SJSA1 (cell line): ENCODE measurements at regions not wholly inside any gene's neighbourhood (a gene's known extent, or its start where the extent isn't known, plus 50 kb on each side); places are given as distances from the start of the nearest gene placed in this dataset.
"Not testable (repeated sequence)": the region's sequence is repeated elsewhere in the genome, so short reads cannot be mapped to it uniquely, and the experiment has no call there.

Source experiments
- DNase-seq, 2 experiments: peaks; one replicate each; pipeline ENCODE4 v3.0.0-alpha.2; 2015 to 2020; ENCODE audit warnings: low spot score in 2 of 2, low read depth in 1 of 2
- H3K27ac ChIP-seq: fragments of 250-450 bp; sonication (Bioruptor Pico); 2 replicates; pipeline ENCODE4 v1.5.1; 2020; ENCODE audit warnings: mild to moderate bottlenecking, moderate library complexity
- H3K27me3 ChIP-seq: fragments of 250-450 bp; sonication (Bioruptor Pico); replicated peaks from 2 replicates; pipeline ENCODE4 v1.5.1; 2020; ENCODE audit warnings: mild to moderate bottlenecking, moderate library complexity
- H3K36me3 ChIP-seq: fragments of 250-450 bp; sonication (Bioruptor Pico); 2 replicates; pipeline ENCODE4 v1.5.1; 2020; ENCODE audit warnings: mild to moderate bottlenecking
- H3K4me1 ChIP-seq: fragments of 250-450 bp; sonication (Bioruptor Pico); replicated peaks from 2 replicates; pipeline ENCODE4 v1.6.1; 2021; ENCODE audit warnings: mild to moderate bottlenecking
- H3K4me3 ChIP-seq: fragments of 250-450 bp; sonication (Bioruptor Pico); 2 replicates; pipeline ENCODE4 v1.5.1; 2020; ENCODE audit warnings: mild to moderate bottlenecking
- H3K9me3 ChIP-seq: fragments of 250-450 bp; sonication (Bioruptor Pico); replicated peaks from 2 replicates; pipeline ENCODE4 v1.5.1; 2020; ENCODE audit warnings: mild to moderate bottlenecking

DNA sequence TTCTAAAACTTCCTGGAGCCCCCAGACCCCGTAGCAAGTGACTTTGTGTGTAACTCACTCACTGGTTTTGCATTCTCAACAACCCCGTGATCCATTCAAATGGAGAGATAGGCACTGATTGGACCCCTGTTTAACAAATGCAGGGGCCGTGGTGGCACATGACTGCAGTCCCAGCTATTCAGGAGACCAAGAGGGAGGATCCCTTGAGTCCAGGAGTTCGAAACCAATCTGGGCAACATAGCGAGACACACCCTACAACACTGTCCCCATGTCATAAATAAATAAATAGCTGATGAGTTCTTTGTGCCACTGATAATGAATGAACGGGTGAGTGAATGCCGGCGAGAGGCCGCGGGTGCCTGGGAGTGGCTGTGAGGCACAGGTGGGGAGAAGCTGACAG lies 59.4 kb upstream of the PAX7 start:
- Histone ChIP-seq H3K9me3 (no peaks in the 10 kb centered on the region), H3K4me3 (no peak overlapping the region), H3K4me1 (no peaks in the 10 kb centered on the region), H3K36me3 (no peaks in the 10 kb centered on the region), H3K27me3 (peaks cover 38% of the 10 kb centered on the region), H3K27ac (no peak overlapping the region)
- no peak for DNase-seq

DNA sequence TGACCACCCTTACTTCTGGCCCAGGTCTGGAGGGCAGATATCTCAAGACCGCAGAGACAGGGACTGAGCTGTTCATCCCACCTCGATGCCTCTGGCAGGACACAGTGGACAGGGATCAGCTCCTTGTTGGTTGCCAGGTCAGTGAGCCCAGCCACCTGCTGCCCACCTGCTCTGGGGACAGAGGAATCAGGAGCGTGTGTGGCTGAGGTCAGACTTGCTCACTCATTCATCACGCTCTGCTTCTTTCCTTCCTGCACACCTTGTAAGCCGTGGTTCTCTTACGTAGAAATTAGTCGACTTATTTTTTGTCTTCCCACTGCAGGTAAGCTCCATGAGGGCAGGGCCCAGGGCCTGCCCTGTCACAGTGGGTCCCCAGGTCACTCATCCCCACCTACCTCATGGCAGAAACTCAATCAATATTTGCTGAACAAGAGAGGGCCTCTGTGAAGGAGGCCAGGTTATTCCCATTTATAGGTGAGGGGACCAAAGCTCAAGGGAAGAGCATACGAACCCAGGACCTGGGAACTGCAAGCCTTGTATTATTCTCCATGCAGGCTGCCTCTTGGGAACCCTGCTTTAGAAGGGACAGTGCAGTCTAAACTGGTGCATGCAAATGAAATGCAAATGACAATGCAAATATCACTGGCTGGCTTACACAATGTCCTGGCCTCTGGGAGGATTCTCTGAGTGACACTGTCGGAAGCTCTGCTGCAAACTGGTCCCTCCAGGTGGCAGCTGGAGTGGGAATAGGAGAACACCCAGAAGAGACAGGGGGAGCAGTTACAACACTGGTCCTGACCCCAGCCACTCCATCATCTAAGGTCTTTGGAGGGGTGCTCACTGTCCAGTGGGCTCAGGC lies 58.4 kb upstream of the PAX7 start:
- Histone ChIP-seq H3K4me3 (no peak overlapping the region), H3K36me3 (no peaks in the 10 kb centered on the region), H3K9me3 (no peaks in the 10 kb centered on the region), H3K27ac (no peak overlapping the region), H3K27me3 (peaks cover 38% of the 10 kb centered on the region), H3K4me1 (no peaks in the 10 kb centered on the region)
- no peak for DNase-seq

DNA sequence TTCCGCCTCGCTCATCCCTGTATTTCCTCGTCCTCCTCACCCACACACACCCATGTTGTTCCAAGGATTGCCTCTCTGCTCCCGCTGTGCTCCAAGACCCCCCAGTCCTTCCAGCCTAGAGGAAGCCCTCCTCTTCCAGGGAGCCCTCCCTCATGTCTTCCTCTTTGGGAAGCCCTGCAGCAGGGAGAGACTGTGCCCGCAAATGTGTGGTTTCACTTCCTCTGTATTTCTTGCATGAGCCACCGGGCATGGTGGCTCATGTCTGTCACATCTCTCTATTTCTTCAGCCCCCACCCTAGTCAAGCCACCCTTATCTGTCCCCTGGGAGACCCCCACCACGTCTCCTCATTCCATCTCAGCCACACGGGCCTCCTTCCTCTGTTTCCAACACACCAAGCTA lies 57.5 kb upstream of the PAX7 start:
- DNase-seq = no peak
- H3K36me3 ChIP-seq = no peaks in the 10 kb centered on the region
- no peak overlapping the region for H3K4me3 ChIP-seq
- H3K27ac ChIP-seq = no peak overlapping the region
- peaks cover 42% of the 10 kb centered on the region for H3K27me3 ChIP-seq
- no peaks in the 10 kb centered on the region for H3K9me3 ChIP-seq
- H3K4me1 ChIP-seq = no peaks in the 10 kb centered on the region

DNA sequence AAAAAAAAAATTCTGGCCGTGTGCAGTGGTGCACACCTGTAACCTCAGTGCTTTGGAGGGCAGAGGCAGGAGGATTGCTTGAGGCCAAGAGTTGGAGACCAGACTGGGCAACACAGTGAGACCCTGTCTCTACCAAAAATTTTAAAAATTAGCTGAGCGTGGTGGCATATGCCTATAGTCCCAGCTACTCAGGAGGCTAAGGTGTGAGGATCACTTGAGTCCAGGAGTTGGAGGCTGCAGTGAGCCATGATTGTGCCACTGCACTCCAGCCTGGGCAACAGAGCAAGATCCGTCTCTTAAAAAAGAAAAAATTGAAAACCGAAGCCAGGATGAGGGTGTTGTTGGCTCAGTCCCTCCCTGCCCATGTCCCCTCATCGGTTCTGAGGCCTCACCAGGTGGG lies 55.9 kb upstream of the PAX7 start:
- H3K4me3 ChIP-seq = no peak overlapping the region
- H3K27me3 ChIP-seq = peaks cover 31% of the 10 kb centered on the region
- no peaks in the 10 kb centered on the region for H3K36me3 ChIP-seq
- H3K4me1 ChIP-seq = no peaks in the 10 kb centered on the region
- no peak overlapping the region for H3K27ac ChIP-seq
- no peak for DNase-seq
- H3K9me3 ChIP-seq = no peaks in the 10 kb centered on the region

DNA sequence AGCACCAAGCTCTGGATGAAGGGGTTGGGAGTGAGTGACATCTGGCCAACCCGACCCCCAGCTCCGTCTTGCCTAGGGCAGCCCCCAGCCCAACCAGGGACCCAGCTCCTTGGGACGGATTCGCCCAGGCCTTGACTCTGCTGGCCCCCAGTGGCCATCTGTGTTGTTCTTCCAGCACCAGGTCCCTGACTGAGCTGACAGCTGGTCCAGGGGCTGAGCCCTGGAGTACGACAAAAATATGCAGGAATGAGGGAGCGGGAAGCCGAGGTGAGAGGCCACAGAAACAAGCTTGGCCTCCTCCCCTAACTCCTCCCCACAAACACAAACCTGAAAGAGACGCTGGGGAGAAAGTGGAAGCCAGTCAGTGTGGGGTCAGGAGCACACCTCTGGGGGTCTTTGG lies 55.0 kb upstream of the PAX7 start:
- H3K4me1 ChIP-seq = no peaks in the 10 kb centered on the region
- DNase-seq = no peak
- peaks cover 25% of the 10 kb centered on the region for H3K27me3 ChIP-seq
- H3K4me3 ChIP-seq = no peak overlapping the region
- H3K36me3 ChIP-seq = no peaks in the 10 kb centered on the region
- no peak overlapping the region for H3K27ac ChIP-seq
- no peaks in the 10 kb centered on the region for H3K9me3 ChIP-seq

DNA sequence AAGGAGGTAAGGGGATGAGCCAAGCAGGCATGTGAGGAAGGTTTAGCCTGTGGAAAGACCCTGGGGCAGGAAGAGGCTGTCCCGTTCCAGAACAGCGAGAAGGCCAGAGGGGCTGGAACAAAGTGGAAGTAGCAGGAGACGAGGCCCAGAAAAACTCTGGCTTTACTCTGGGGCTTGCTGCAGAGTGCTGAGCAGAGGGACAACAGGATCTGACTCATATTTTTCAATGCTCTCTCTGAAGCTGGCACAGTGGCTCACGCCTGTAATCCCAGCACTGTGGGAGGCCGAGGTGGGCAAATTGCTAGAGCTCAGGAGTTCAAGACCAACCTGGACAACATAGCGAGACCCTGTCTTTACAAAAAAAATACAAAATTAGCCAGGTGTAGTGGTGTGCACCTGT lies 52.4 kb upstream of the PAX7 start:
- H3K4me1 ChIP-seq = no peaks in the 10 kb centered on the region
- H3K27me3 ChIP-seq = peaks cover 25% of the 10 kb centered on the region
- no peaks in the 10 kb centered on the region for H3K36me3 ChIP-seq
- no peak overlapping the region for H3K27ac ChIP-seq
- H3K9me3 ChIP-seq = no peaks in the 10 kb centered on the region
- H3K4me3 ChIP-seq = no peak overlapping the region
- DNase-seq = no peak

DNA sequence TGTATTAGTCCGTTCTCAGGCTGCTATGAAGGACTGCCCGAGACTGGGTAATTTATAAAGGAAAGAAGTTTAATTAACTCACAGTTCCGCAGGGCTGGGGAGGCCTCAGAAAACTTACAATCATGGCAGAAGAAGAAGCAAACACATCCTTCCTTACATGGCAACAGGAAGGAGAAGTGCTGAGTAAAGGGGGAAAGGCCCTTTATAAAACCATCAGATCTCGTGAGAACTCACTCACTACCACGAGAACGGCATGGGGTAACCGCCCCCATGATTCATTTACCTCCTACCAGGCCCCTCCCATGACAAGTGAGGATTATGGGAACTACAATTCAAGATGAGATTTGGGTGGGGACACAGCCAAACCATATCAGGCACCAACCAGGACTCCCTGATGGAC lies 51.4 kb upstream of the PAX7 start:
- not testable (repeated sequence) for H3K9me3 ChIP-seq, H3K27ac ChIP-seq, H3K4me1 ChIP-seq, H3K4me3 ChIP-seq, H3K36me3 ChIP-seq, DNase-seq
- H3K27me3 ChIP-seq = peaks cover 18% of the 10 kb centered on the region

DNA sequence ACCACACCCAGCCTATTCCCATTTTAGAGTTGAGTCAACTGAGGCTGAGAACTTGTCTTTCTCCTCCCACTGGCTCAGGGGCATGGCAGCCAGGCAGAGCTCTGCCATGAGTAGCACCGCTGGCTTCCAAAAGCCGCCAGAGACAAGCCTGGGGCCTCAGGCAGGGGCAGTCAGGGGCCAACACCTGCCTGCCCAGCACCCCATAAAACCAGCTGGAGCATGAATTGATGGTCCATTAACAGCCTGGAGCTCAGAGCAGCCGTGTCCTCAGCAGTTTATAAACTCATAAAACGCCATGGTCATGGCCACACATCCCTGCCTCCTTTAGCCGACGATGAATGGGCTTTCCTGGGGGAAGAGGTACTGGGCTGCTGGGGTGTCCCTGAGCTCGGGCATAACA lies 50.6 kb upstream of the PAX7 start:
- Histone ChIP-seq H3K27ac (no peak overlapping the region), H3K4me1 (no peaks in the 10 kb centered on the region), H3K9me3 (no peaks in the 10 kb centered on the region), H3K4me3 (no peak overlapping the region), H3K36me3 (no peaks in the 10 kb centered on the region), H3K27me3 (peaks cover 11% of the 10 kb centered on the region)
- no peak for DNase-seq

DNA sequence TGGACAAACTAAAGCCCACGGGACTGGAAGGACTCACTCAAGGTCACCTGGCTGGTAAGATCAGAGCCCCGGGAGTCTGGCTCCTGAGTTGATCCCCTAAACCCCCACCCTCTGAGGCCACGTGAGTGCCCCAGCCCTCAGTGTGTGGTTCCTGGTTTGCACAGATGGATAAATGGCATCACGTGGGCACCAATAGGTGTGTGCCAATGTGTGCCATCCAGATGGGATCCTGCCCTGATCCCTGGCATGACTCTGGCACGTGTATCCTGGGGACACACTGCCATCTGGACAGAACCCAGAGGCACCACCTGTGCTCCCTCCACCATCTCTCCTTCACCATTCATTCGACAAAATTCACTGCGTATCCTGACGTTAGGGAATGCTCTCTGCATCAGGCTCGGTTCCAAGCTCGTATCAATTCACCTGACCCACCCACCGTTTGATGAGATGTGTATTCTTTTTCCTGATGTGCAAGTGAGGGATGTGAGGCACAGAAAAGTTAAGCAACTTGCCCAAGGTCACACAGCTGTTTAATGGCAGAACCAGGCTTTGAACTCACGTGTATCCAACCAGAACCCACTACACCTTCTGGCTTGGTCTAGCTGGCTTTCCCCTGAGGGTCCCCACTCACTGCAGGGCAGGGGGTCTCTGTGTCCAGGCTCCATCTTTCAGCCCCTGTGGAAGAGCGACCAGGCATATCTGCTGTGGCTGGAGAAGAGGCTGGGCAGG lies 49.8 kb upstream of the PAX7 start:
- Histone ChIP-seq H3K36me3 (no peaks in the 10 kb centered on the region), H3K4me3 (no peak overlapping the region), H3K27me3 (peaks cover 3% of the 10 kb centered on the region; the same call in 1 of the 2 replicates), H3K27ac (no peak overlapping the region), H3K4me1 (no peaks in the 10 kb centered on the region), H3K9me3 (no peaks in the 10 kb centered on the region)
- no peak for DNase-seq
